HEK293T (cell line): ENCODE measurements at regions not wholly inside any gene's neighbourhood (a gene's known extent, or its start where the extent isn't known, plus 50 kb on each side); places are given as distances from the start of the nearest gene placed in this dataset.

ENCODE experiments used
- CTCF ChIA-PET: fragments of 350-600 bp; formaldehyde crosslinking; extraction: SDS; loops from one replicate; lab custom pipeline; 2021; ENCODE audit warnings: antibody characterized with exemption, inconsistent platforms; lab: Yijun Ruan, JAX
- POLR2A ChIA-PET: fragments of 350-600 bp; formaldehyde crosslinking; extraction: SDS; loops from one replicate; lab custom pipeline; 2020; ENCODE audit warnings: antibody characterized with exemption, inconsistent platforms; lab: Yijun Ruan, JAX
- DNase-seq: peaks from one replicate; pipeline ENCODE4 v3.0.0; 2012; ENCODE audit warnings: mixed read lengths; ENCODE audit errors: extremely low spot score
- ARNT ChIP-seq: fragments of 450-650 bp; IDR thresholded peaks from 2 replicates; pipeline ENCODE4 v1.6.1; 2017; ENCODE audit warnings: mild to moderate bottlenecking
- BHLHE40 ChIP-seq: fragments of 450-650 bp; IDR thresholded peaks from 2 replicates; pipeline ENCODE4 v1.6.1; 2016; ENCODE audit warnings: mild to moderate bottlenecking, moderate library complexity, borderline replicate concordance
- CTBP1 ChIP-seq: fragments of 450-650 bp; IDR thresholded peaks from 2 replicates; pipeline ENCODE4 v1.6.1; 2016; ENCODE audit warnings: borderline replicate concordance
- ELF4 ChIP-seq: fragments of 450-650 bp; IDR thresholded peaks from 2 replicates; pipeline ENCODE4 v1.6.1; 2017; ENCODE audit warnings: antibody characterized with exemption
- FOXA1 ChIP-seq: fragments of 450-650 bp; IDR thresholded peaks from 2 replicates; pipeline ENCODE4 v1.6.1; 2016; ENCODE audit warnings: mild to moderate bottlenecking
- FOXK2 ChIP-seq: fragments of 450-650 bp; IDR thresholded peaks from 2 replicates; pipeline ENCODE4 v1.6.1; 2016; ENCODE audit warnings: mild to moderate bottlenecking
- FOXM1 ChIP-seq: fragments of 450-650 bp; IDR thresholded peaks from 2 replicates; pipeline ENCODE4 v1.6.1; 2017; ENCODE audit warnings: mild to moderate bottlenecking, borderline replicate concordance
- HDGF ChIP-seq: fragments of 450-650 bp; IDR thresholded peaks from 2 replicates; pipeline ENCODE4 v1.6.1; 2017; ENCODE audit warnings: antibody characterized with exemption, borderline replicate concordance
- L3MBTL2 ChIP-seq: fragments of 450-650 bp; conservative IDR thresholded peaks from 2 replicates; pipeline ENCODE4 v1.6.1; 2016; ENCODE audit warnings: mild to moderate bottlenecking
- LEF1 ChIP-seq: fragments of 450-650 bp; IDR thresholded peaks from 2 replicates; pipeline ENCODE4 v1.6.1; 2017; ENCODE audit warnings: mild to moderate bottlenecking, borderline replicate concordance
- NFRKB ChIP-seq: fragments of 450-650 bp; IDR thresholded peaks from 2 replicates; pipeline ENCODE4 v1.6.1; 2016; ENCODE audit warnings: mild to moderate bottlenecking, moderate library complexity
- SP1 ChIP-seq: fragments of 450-650 bp; IDR thresholded peaks from 2 replicates; pipeline ENCODE4 v1.6.1; 2017
- SUZ12 ChIP-seq: fragments of 450-650 bp; IDR thresholded peaks from 2 replicates; pipeline ENCODE4 v1.6.1; 2016; ENCODE audit warnings: mild to moderate bottlenecking
- TARDBP ChIP-seq: fragments of 450-650 bp; IDR thresholded peaks from 2 replicates; pipeline ENCODE4 v1.6.1; 2016
- ZNF384 ChIP-seq: fragments of 450-650 bp; IDR thresholded peaks from 2 replicates; pipeline ENCODE4 v1.6.1; 2016
- TF ChIP-seq, protein P1 (sequence below): fragments of 450-650 bp; IDR thresholded peaks from 2 replicates; pipeline ENCODE4 v1.6.1; 2016

DNA sequence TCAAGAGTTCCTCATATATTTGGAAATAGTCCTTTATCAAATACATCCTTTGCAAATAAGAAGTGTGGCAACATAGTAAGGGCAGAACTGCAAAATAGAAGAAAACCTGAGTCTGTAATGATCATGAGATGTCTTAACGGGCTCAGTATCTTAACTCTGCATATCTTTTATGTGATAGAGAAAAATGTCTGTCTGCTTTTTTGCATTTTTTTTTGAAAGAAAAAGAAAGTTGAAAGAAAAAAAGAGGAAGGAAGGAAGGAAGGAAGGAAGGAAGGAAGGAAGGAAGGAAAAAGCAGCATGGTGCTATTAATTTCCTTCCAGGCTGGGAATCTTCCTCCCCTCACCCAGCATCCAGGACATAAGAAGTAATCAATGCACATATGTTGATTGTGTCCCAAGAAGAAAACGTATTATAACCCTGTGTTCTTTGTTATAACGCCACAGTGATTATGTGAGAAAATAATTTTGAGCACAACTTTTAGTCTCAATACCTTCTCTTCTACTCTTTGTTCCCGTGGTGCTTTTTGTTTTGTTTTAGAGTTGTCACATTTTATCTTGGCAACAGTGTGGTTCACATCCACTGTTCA is 58.7 kb upstream of the PCSK2 start:
- no peak for DNase-seq
- CTCF ChIA-PET, result no interaction called here
- POLR2A ChIA-PET, result no interaction called here
- TF ChIP-seq TARDBP (no peak), CTBP1 (no peak), FOXA1 (no peak), SUZ12 (no peak), ARNT (no peak), ZNF384 (no peak), BHLHE40 (no peak)

- ChIA-PET CTCF (no interaction called here), POLR2A (no interaction called here)
- no peak for DNase-seq
- no peak for TF ChIP-seq ARNT
- TF ChIP-seq, protein P1, sequence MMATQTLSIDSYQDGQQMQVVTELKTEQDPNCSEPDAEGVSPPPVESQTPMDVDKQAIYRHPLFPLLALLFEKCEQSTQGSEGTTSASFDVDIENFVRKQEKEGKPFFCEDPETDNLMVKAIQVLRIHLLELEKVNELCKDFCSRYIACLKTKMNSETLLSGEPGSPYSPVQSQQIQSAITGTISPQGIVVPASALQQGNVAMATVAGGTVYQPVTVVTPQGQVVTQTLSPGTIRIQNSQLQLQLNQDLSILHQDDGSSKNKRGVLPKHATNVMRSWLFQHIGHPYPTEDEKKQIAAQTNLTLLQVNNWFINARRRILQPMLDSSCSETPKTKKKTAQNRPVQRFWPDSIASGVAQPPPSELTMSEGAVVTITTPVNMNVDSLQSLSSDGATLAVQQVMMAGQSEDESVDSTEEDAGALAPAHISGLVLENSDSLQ, result no peak
- TF ChIP-seq FOXM1, result no peak
- no peak for TF ChIP-seq SUZ12
- TF ChIP-seq SP1, result no peak
- no peak for TF ChIP-seq FOXA1
- TF ChIP-seq HDGF, result no peak
- TF ChIP-seq L3MBTL2, result no peak
- no peak for TF ChIP-seq NFRKB
- no peak for TF ChIP-seq FOXK2
- no peak for TF ChIP-seq LEF1
- no peak for TF ChIP-seq ZNF384
- no peak for TF ChIP-seq TARDBP
- TF ChIP-seq BHLHE40, result no peak
These were observed 57.2 kb upstream of the PCSK2 start for GRCh38 chr20:17169585-17170136.

DNA sequence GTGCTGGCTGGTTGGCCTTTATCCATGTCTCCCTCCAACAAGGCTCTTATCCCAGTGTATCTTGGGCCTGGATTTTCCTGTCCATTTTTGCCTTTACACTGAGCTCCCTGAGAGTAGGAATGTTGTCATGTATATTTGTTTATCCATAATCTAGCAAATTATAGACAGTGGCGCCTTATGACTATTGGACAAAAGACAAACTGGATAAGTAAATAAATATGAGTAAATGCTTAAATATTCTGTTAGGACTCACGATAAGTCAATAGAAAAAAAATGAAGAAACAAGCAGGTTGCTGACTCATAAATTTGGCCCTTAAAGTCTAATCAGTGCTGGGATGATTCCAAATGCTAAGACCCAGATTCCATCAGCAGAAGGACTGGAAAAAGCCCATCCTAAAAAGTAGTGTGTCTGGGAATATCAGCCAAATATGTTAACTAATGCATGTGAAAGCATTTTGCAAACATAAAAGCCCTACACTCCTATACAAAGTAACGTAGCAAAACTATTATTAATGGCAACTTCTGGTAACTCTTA is 55.0 kb upstream of the PCSK2 start:
- ChIA-PET POLR2A (no interaction called here), CTCF (no interaction called here)
- TF ChIP-seq ELF4 (no peak), FOXK2 (no peak), SUZ12 (no peak), ARNT (no peak), CTBP1 (no peak), HDGF (no peak), LEF1 (no peak), TARDBP (no peak), ZNF384 (no peak), BHLHE40 (no peak), NFRKB (no peak)
- DNase-seq, result no peak

- TF ChIP-seq HDGF, result no peak
- no peak for TF ChIP-seq ELF4
- no peak for TF ChIP-seq TARDBP
- ChIA-PET POLR2A (no interaction called here), CTCF (interaction anchor here (0.6 kb wide), 1 partner anchor 34 kb away, joined by 3 read pairs; no protein-coding TSS in a partner anchor)
- no peak for DNase-seq
These were observed 53.9 kb upstream of the PCSK2 start for GRCh38 chr20:17172836-17173516.
